GM12872 (cell line): ENCODE measurements at regions not wholly inside any gene's neighbourhood (a gene's known extent, or its start where the extent isn't known, plus 50 kb on each side); places are given as distances from the start of the nearest gene placed in this dataset.

ENCODE experiments used
- CTCF ChIP-seq: IDR thresholded peaks from 3 replicates; pipeline ENCODE4 v1.5.1; 2011; ENCODE audit warnings: low read depth, mild to moderate bottlenecking, low read length, moderate library complexity; ENCODE audit not compliant: insufficient read depth

- no peak for TF ChIP-seq CTCF
Measured at GRCh38 chr11:95717314-95717713, 72.3 kb downstream of the FAM76B start.

GRCh38 chr11:95716266-95716665 is 73.3 kb downstream of the FAM76B start:
- no peak for TF ChIP-seq CTCF

- no peak for TF ChIP-seq CTCF
Measured at GRCh38 chr11:95715777-95716241, 73.8 kb downstream of the FAM76B start.

- TF ChIP-seq CTCF, result no peak
Measured at GRCh38 chr11:95714843-95715776, 74.5 kb downstream of the FAM76B start.

- TF ChIP-seq CTCF, result no peak
Measured at GRCh38 chr11:95713428-95713827, 76.2 kb downstream of the FAM76B start.

- TF ChIP-seq CTCF, result no peak
Measured at GRCh38 chr11:95711945-95712221, 77.7 kb downstream of the FAM76B start.

- no peak for TF ChIP-seq CTCF
Measured at GRCh38 chr11:95711162-95711944, 78.2 kb downstream of the FAM76B start.
